ENCODE measurements at regions not wholly inside any gene's neighbourhood (a gene's known extent, or its start where the extent isn't known, plus 50 kb on each side); places are given as distances from the start of the nearest gene placed in this dataset.

GRCh38 chrX:131837325-131837724 is 185.8 kb upstream of the STK26 start:
- H3K4me1 ChIP-seq (ENCODE audit: control insufficient read depth in 4 of 4, insufficient read depth in 4 of 4, low read length in 3 of 4): peaks cover 0 to 7% (median 0%) of the 10 kb centered on the region in 4 donors

More at GRCh38 chrX:131837325-131837724, 185.8 kb upstream of the STK26 start:
- no peaks in the 10 kb centered on the region for H3K9me3 ChIP-seq (ENCODE audit: control insufficient read depth in 4 of 4, low read length in 3 of 4)
- no peaks in the 10 kb centered on the region for H3K36me3 ChIP-seq (ENCODE audit: control insufficient read depth in 4 of 4, insufficient read depth in 3 of 4, low read depth in 1 of 4, low read length in 3 of 4)
- no peak for DNase-seq (ENCODE audit: low spot score)
- H3K4me3 ChIP-seq (ENCODE audit: low read depth in 1 of 3, low read length in 3 of 3): no peak overlapping the region
- no peak overlapping the region for H3K9ac ChIP-seq (ENCODE audit: low read depth in 1 of 2, low read length in 2 of 2)
- H3K27me3 ChIP-seq (ENCODE audit: control insufficient read depth in 4 of 4, insufficient read depth in 4 of 4, low read length in 3 of 4): no peaks in the 10 kb centered on the region
- no peak for TF ChIP-seq NR2F2 (IDR thresholded peaks at IDR 0.05)
- no peak for TF ChIP-seq REST (IDR thresholded peaks at IDR 0.05)
- no peak for TF ChIP-seq FOXA1 (IDR thresholded peaks at IDR 0.05)
- no peak for TF ChIP-seq SP1 (IDR thresholded peaks at IDR 0.05)
- TF ChIP-seq YY1 (IDR thresholded peaks at IDR 0.05): no peak
- TF ChIP-seq CTCF (IDR thresholded peaks at IDR 0.05; ENCODE audit: low read depth, low read length, missing input control): no peak
- TF ChIP-seq TAF1 (conservative IDR thresholded peaks at IDR 0.05): no peak
- TF ChIP-seq RXRA (IDR thresholded peaks at IDR 0.05): no peak
- no peak for TF ChIP-seq FOXA2 (IDR thresholded peaks at IDR 0.05)
- TF ChIP-seq ZBTB33 (IDR thresholded peaks at IDR 0.05): no peak
- no peak for TF ChIP-seq RAD21 (IDR thresholded peaks at IDR 0.05)
- TF ChIP-seq JUND (IDR thresholded peaks at IDR 0.05): no peak
- no peak for TF ChIP-seq MAX (IDR thresholded peaks at IDR 0.05)
- TF ChIP-seq HNF4G (IDR thresholded peaks at IDR 0.05): no peak
- no peak for TF ChIP-seq ATF3 (IDR thresholded peaks at IDR 0.05)
- no peak for TF ChIP-seq GABPA (IDR thresholded peaks at IDR 0.05 in 1 of 2, conservative IDR thresholded peaks at IDR 0.05 in 1 of 2)
- no peak for TF ChIP-seq EGR1 (IDR thresholded peaks at IDR 0.05; ENCODE audit: low read depth in 2 of 2)
- no peak for TF ChIP-seq HNF4A (conservative IDR thresholded peaks at IDR 0.05)
- no peak overlapping the region for H3K27ac ChIP-seq (ENCODE audit: low read depth in 1 of 2, low read length in 2 of 2)

All from liver (tissue), 7 donors.